ENCODE measurements at regions not wholly inside any gene's neighbourhood (a gene's known extent, or its start where the extent isn't known, plus 50 kb on each side); places are given as distances from the start of the nearest gene placed in this dataset.

GRCh38 chr14:104316723-104317491 is 178.5 kb downstream of the KIF26A start:
- DNase-seq (ENCODE audit: low read depth in 4 of 4, low spot score in 2 of 4), result no peak

DNA sequence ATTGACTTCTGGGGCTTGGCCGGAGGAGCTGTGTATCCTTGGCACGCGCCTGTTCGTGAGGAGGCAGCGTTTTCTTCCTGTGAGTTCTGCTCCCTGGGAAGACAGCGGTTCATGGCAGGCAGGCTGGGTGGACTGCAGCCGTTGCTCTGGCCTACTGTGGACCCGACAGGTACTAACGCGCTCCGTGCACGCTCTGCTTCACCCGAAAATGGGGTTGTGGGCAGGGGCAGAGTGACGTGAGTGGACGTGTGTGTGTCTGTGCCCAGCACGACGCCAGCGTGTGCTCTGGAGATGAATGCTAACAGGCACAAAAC is 179.1 kb downstream of the KIF26A start:
- no peak for DNase-seq (ENCODE audit: low read depth in 4 of 4, low spot score in 2 of 4)

DNA sequence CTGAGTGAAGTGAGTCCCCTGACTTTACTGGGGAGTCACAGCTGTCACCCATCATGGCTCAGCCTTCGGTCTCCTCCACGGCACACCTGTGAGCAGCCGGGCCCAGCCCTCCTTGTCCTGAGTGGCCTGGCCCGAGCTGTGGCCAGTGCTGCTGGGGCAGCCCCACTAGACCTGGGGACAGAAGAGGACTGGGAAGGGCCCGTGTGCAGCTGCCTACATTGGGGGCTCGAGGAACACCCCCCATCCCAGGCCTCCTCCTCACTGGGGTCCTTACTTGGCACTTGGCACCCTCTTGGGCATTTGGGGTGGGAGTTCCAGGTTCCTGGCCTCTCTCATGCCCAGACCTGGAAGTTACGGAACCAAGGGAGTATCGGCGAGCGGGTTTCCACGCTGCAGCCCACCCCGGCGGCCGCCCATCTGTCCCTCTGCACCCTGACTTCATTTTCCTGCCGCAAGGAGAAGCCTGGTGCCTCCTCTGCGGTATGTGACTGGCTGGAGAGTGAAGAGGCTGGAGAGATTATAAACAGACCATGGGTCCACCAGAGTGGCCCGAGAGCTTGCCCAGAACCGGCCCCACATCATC is 179.7 kb downstream of the KIF26A start:
- DNase-seq (ENCODE audit: low read depth in 4 of 4, low spot score in 2 of 4), result no peak

GRCh38 chr14:104318558-104319490 is 180.4 kb downstream of the KIF26A start:
- DNase-seq (ENCODE audit: low read depth in 4 of 4, low spot score in 2 of 4), result no peak

- DNase-seq (ENCODE audit: low read depth in 4 of 4, low spot score in 2 of 4), result no peak
Observed at GRCh38 chr14:104319491-104320241, 181.3 kb downstream of the KIF26A start.

DNA sequence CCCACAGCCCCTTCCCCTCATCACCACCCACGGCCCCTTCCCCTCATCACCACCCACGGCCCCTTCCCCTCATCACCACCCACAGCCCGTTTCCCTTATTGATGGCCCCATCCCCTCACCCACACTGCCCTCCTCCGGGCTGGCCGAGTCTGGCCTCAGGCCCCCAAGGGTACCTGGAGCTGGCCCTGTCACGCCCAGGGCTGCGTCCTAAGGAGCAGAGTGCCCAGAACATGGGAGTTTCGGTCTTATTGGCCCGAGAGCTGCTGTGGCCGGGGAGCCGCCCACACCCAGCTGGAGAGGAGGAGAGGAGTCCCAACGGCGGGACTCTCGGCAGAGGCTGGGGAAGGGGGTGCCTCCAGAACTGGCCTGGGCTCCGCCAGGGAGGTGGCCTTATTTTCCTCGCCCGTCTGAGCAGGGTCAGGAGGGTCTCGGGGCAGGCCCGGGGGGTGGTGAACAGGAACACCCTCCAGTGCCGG is 182.3 kb downstream of the KIF26A start:
- DNase-seq (ENCODE audit: low read depth in 4 of 4, low spot score in 2 of 4), result no peak

DNA sequence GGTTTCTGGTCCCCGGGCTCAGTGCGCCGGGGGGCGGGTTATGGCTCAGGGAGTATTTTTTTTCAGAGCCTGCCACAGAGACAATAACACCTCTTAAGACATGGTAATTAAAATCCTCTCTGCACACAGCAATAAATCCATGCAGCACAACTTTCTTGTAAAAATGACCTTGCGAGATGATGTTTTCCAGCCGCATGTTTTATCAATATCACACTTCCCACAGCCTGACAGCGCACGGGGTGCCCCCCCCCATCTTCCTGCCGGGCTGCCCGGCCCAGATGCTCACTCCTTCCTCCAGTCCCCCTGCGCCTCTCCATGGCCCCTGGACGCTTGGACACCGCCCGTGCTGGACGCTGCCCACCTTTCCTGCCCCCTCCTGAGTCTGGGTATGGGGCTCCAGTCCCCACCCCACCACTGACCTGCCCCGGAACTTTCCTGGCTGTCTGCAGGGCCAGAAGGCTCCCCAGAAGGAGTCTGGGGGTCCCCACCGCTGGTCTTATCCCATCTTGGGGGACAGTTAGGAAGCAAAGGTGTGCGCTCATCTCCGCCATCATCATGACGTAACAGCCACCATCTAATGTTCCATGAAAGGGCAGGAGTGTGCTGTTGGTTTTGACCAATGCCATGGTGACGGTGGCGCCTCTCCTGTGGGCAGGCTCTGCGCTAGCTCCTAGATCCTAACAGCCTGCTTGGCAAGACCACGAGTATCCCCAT is 182.9 kb downstream of the KIF26A start:
- no peak for DNase-seq (ENCODE audit: low read depth in 4 of 4, low spot score in 2 of 4)

- DNase-seq (ENCODE audit: low read depth in 4 of 4, low spot score in 2 of 4), result no peak
Observed at GRCh38 chr14:104321802-104322130, 183.4 kb downstream of the KIF26A start.

GRCh38 chr14:104322531-104323366 is 184.4 kb downstream of the KIF26A start:
- DNase-seq (ENCODE audit: low read depth in 4 of 4, low spot score in 2 of 4), result no peak

GRCh38 chr14:104323551-104324175 is 185.3 kb downstream of the KIF26A start:
- no peak for DNase-seq (ENCODE audit: low read depth in 4 of 4, low spot score in 2 of 4)

- no peak for DNase-seq (ENCODE audit: low read depth in 4 of 4, low spot score in 2 of 4)
Observed at GRCh38 chr14:104326848-104327247, 188.5 kb downstream of the KIF26A start.

- no peak for DNase-seq (ENCODE audit: low read depth in 4 of 4, low spot score in 2 of 4)
Observed at GRCh38 chr14:104328607-104329006, 190.2 kb downstream of the KIF26A start.

- no peak for DNase-seq (ENCODE audit: low read depth in 4 of 4, low spot score in 2 of 4)
Observed at GRCh38 chr14:104329793-104330192, 191.4 kb downstream of the KIF26A start.

DNA sequence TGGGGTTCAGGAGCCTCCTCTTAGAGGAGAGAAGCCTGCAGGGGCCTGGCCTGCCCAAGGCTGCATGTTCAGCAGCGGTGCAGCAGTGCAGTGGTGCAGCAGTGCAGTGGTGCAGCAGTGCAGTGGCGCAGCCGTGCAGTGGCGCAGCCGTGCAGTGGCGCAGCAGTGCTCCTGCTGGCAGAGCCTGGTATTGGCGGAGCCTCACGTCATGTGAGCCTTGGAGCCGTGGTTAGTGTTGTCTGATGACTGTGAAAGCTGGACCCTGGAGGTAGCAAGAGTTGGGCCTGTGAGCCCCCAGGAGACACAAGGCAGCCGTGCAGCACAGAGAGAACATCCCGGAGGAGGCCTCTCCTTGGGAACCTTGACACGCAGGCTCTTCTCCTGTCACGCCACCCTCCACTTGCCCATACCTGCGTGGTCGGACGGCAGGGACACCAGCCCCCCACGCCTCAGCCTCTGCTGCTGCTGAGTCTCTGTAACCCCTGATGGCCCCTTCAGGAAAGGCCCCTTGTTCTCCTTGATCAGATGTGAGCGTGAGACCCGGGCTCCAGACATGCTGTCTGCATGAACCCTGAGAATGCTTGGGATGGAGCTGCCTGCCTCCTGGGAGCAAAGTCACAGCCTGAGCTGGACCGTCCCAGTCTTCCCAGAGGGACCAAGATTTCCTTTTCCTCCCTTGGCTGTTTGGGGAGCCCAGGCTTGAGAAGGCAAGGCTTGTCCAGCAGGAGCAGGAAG is 193.7 kb downstream of the KIF26A start:
- DNase-seq (ENCODE audit: low read depth in 4 of 4, low spot score in 2 of 4), result no peak

GRCh38 chr14:104332634-104333270 is 194.4 kb downstream of the KIF26A start:
- DNase-seq (ENCODE audit: low read depth in 4 of 4, low spot score in 2 of 4), result no peak

GRCh38 chr14:104333646-104334423 is 195.4 kb downstream of the KIF26A start:
- no peak for DNase-seq (ENCODE audit: low read depth in 4 of 4, low spot score in 2 of 4)
